ENCODE measurements at regions not wholly inside any gene's neighbourhood (a gene's known extent, or its start where the extent isn't known, plus 50 kb on each side); places are given as distances from the start of the nearest gene placed in this dataset.

DNA sequence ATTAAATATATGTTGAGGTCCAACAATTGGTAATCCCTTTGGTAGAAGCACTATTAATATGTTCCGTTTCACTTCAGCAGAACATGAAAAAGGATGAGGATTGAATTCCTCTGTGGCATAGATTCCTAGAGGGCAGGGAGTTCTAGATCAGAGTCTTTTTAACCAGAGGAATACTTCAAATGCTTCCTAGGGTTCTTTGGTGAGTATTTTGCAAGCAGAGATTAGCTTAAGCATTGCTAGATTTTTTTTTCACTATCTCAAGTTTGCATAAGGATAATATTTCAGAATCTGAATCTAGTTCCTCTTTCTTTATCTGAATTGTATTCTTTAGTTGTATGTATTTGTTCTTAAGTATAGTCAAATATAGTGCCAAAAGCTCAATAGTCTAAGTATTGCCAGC, 116.6 kb upstream of the ADAMTSL1 start:
- peak; percentile 31 for DNase-seq (ENCODE audit: low read depth)
- TF ChIP-seq, protein P1, sequence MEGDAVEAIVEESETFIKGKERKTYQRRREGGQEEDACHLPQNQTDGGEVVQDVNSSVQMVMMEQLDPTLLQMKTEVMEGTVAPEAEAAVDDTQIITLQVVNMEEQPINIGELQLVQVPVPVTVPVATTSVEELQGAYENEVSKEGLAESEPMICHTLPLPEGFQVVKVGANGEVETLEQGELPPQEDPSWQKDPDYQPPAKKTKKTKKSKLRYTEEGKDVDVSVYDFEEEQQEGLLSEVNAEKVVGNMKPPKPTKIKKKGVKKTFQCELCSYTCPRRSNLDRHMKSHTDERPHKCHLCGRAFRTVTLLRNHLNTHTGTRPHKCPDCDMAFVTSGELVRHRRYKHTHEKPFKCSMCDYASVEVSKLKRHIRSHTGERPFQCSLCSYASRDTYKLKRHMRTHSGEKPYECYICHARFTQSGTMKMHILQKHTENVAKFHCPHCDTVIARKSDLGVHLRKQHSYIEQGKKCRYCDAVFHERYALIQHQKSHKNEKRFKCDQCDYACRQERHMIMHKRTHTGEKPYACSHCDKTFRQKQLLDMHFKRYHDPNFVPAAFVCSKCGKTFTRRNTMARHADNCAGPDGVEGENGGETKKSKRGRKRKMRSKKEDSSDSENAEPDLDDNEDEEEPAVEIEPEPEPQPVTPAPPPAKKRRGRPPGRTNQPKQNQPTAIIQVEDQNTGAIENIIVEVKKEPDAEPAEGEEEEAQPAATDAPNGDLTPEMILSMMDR (conservative IDR thresholded peaks at IDR 0.05; ENCODE audit: low read depth, low read length): no peak
- H3K4me3 ChIP-seq (ENCODE audit: low read depth, low read length): no peak overlapping the region

DNA sequence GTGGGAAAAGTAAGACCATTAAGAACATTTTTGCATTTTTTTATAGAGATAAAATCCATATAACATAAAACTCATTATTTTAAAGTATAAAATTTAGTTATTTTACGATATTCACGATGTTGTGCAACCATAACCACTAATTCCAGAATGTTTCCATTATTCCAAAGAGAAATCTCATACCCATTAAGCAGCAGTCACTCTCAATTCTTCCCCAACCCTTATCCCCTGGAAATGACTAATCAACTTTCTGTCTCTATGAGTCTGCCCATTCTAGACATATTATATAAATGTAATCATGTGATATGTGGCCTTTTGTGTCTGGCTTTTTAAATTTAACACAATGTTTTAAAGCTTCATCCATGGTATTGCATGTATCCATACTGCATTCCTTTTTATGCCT, 115.6 kb upstream of the ADAMTSL1 start:
- H3K4me3 ChIP-seq (ENCODE audit: low read depth, low read length): no peak overlapping the region
- DNase-seq (ENCODE audit: low read depth): no peak
- TF ChIP-seq, protein P1 (conservative IDR thresholded peaks at IDR 0.05; ENCODE audit: low read depth, low read length): no peak

DNA sequence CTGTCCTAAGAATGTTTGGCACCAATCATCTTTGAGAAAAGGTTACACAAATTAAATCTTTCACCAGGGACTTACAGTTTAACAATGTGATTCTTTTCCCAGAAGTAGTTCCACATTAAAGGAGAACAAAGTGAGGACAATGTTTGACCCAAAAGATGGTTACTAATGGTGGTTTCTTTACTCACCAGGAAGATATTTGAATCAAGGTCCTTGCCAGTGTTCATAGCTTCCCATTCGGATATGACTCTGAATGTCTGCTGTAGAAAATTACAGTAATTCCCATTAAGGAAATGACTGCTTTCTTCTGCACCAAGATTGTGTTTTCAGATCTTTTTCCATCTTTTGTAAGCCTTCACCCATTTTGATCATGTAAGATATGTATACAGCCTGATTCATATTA, 114.6 kb upstream of the ADAMTSL1 start:
- no peak for DNase-seq (ENCODE audit: low read depth)
- H3K4me3 ChIP-seq (ENCODE audit: low read depth, low read length): no peak overlapping the region
- TF ChIP-seq, protein P1 (conservative IDR thresholded peaks at IDR 0.05; ENCODE audit: low read depth, low read length): no peak

DNA sequence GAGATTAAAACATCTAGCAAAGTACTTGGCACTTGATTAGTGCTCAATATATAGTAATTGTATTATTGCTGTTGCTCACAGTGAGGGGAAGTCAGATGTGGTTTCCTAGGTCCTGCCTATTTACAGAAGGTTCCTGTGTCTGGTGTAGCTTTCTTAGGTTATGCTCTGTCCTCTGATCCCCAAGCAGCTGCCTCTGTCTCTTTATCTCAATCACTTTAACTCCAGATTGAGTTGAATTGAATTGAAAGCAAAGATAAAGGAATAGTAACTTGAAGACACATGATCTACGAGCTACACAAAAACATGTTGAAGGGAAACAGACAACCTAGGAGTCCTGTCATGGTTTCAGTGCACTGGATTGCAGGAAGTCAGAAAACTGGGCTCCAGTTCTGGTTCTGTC, 113.9 kb upstream of the ADAMTSL1 start:
- no peak for DNase-seq (ENCODE audit: low read depth)
- TF ChIP-seq, protein P1 (conservative IDR thresholded peaks at IDR 0.05; ENCODE audit: low read depth, low read length): no peak
- no peak overlapping the region for H3K4me3 ChIP-seq (ENCODE audit: low read depth, low read length)

DNA sequence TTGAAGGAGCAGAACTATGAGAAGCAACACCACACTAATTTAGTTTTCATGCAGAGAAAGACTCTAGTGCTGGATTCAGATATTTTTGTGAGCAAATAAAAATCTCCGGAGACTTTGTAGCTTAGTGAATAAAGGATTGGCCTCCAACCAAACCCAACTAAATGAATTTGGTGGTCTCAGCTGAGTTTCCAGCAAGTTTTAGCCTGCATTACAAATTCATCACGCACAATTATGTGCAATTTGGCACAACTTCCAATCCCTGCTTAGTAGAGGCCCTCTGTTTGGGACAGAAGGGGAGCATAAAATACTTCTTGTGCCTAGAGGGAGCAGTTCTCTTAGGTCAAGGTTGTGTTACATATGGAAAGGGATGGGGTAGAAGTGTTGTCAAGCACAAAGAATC, 112.3 kb upstream of the ADAMTSL1 start:
- DNase-seq (ENCODE audit: low read depth): no peak
- TF ChIP-seq, protein P1 (conservative IDR thresholded peaks at IDR 0.05; ENCODE audit: low read depth, low read length): no peak
- no peak overlapping the region for H3K4me3 ChIP-seq (ENCODE audit: low read depth, low read length)

DNA sequence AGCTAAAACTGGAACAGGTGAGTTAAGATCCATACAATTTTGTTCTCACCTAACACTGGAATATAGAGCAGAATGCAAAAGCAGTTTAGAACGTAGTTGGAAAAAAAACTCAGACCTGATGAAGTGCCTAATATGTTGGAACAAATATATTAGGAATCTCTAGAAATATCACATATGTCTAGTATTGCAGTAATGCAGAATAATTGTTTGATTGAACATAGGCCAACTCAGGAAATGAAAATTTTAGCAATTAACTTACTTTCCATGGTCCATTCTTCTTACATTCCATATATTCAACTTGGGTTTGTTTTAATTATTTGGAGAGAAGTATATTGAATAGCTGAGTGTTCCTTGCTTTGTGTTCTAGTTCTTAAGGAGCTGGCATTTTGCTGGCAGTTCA, 111.8 kb upstream of the ADAMTSL1 start:
- H3K4me3 ChIP-seq (ENCODE audit: low read depth, low read length): no peak overlapping the region
- TF ChIP-seq, protein P1 (conservative IDR thresholded peaks at IDR 0.05; ENCODE audit: low read depth, low read length): no peak
- DNase-seq (ENCODE audit: low read depth): no peak

DNA sequence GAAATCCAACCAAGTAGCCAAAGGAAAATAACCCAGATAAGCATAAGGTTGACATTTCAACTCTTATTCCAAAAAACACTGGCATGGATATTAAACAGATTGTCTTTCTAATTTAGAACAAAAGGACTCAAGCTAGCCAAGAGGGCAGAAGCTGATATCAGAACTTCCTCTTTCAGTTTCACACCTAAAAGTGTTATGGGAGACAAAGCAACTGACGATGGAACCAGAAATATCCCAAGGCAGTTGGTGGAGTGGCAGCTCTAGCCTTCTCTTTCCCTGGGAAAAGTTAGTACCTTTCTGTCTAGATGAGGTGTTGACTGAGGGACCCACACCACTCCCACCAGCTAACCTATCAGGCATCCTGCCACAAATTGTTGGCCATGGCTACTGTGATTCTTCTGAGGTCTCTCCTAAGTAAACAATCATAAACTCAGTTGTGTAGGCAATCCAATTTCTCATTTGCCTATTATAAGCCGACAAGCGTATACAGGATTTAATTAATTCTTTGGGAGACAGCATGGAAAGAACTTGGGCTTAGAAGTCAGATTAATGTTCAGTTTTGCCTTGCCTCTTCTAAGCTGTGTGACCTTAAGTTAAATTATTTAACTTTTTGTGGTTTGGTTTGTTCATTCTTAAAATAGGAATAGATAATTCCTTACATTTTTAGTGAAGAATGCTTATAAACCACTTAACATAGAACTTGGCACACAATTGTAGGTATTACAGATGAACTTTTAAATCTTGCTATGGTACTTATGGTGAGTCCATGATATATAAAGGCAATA, 110.9 kb upstream of the ADAMTSL1 start:
- TF ChIP-seq, protein P1 (conservative IDR thresholded peaks at IDR 0.05; ENCODE audit: low read depth, low read length): no peak
- H3K4me3 ChIP-seq (ENCODE audit: low read depth, low read length): no peak overlapping the region
- DNase-seq (ENCODE audit: low read depth): peak; percentile 72

Measured in choroid plexus epithelial cell (primary cell).